A172 (cell line): ENCODE measurements at regions not wholly inside any gene's neighbourhood (a gene's known extent, or its start where the extent isn't known, plus 50 kb on each side); places are given as distances from the start of the nearest gene placed in this dataset.
A peak's percentile ranks its signal among the peaks of the same experiment; 100 is the strongest.

Source experiments
- DNase-seq: peaks from one replicate; pipeline ENCODE4 v3.0.0-alpha.2; 2015; ENCODE audit warnings: low spot score

DNA sequence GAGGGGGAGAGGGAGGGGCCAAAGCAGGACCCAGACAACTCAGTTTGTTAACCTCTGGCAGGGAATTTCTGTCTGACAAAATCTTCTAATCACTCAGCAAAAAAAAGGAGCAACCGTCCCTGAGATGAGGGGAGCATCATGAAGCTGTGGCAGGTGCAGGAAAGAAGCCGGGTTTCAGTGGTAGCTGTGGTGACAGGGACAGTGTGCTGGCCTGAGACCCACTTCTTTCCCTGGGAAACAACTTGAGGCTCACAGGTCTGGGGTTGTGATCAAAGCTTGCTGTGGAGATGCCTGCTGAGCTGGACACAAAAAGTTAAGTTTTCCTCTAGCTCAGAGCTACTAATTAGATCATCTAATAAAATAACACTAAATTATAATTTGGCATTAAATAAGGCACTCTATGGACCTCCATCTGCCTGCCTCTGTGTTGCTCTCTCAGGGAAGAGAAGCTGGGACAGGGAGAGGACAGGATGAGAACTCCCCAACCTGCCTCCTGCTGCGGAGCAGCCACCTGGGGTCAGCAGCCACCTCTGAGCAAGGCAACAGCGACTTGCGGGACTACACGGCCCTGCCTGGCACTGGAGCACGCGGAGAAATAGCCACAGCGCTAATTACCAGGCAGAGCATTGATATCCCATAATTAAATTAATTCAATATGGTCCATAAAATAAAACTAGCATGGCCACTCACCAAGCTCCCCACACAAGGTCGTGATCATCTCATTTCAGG is 104.6 kb upstream of the TEX51 start:
- no peak for DNase-seq

DNA sequence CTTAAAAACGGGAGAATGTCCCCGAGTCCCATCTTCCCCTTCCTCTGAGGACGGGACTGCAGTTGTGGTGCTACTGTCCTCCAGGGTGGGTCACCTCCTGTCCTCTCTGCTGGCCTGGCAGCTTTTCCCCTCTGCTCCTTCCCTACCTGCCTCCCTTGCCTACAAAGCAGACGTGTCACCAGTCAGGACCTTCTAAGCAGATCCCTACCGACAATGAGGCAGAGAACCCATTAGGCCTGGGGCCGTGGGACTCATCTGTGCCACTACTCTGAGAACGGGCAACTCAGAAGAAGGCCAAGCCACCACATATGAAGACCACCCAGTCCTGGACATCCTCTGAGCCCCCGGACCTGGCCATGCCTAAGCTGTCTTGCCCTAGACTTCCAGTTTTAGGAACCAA is 103.0 kb upstream of the TEX51 start:
- DNase-seq: no peak

GRCh38 chr2:126796931-126797621 is 101.6 kb upstream of the TEX51 start:
- no peak for DNase-seq

GRCh38 chr2:126797622-126798275 is 100.9 kb upstream of the TEX51 start:
- DNase-seq: no peak

- no peak for DNase-seq
Observed at GRCh38 chr2:126798276-126799140, 100.2 kb upstream of the TEX51 start.

DNA sequence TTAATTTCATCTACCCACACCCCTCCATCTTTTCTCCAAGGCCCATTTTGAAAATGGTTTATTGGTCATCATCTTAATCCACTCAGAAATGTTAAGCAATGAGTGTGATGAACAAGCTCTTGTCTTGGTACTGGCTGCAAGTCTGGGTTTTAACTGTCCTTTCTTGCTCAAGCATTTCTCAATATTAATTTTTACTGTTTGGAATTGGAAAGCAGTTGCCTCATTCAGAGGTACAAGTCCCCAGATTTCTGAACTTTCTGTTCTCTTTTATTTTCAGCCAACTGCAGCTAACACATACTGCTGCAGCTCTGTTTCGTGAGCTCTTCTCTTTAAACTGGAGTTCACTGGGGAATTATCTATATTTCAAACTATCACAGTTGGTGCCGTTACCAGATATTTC is 99.4 kb upstream of the TEX51 start:
- no peak for DNase-seq

GRCh38 chr2:126801473-126801872 is 97.2 kb upstream of the TEX51 start:
- DNase-seq: no peak

DNA sequence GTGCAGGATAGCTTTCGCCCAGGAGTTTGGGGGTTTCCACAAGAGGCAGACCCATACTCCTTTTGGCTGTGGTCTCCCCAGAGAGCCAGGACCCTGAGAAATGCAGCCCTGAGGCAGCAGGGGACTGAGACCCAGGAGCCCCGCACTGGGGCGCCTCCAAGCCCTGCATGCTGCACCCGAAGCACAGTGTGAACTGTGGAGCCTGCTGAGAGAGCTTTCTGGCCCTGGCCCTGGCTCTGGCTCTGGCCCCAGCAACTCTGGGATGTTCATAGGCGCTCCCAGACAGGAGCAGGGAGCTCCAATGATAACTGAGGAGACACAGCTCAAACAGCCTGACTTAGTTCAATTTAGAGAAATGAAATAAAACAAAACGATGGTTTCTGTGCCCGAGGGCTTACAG is 96.4 kb upstream of the TEX51 start:
- DNase-seq: no peak

GRCh38 chr2:126802774-126803433 is 95.8 kb upstream of the TEX51 start:
- no peak for DNase-seq

DNA sequence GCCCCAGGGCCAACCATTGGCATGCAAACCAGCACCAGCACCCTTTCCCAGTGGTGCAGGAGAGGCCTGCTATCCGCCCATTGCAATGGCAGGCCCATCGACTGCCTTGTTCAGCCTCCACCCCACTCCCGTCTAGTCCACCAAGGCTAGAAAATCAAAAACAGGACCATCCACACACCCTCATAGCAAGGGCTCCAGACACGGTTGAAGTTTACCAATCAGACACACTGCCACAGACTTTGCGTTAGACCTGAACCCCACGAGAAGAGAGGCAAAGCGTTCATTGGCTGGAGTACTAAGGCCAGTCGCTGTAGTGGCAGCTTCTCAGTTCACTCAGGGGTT is 95.3 kb upstream of the TEX51 start:
- no peak for DNase-seq

GRCh38 chr2:126804347-126804746 is 94.3 kb upstream of the TEX51 start:
- no peak for DNase-seq

DNA sequence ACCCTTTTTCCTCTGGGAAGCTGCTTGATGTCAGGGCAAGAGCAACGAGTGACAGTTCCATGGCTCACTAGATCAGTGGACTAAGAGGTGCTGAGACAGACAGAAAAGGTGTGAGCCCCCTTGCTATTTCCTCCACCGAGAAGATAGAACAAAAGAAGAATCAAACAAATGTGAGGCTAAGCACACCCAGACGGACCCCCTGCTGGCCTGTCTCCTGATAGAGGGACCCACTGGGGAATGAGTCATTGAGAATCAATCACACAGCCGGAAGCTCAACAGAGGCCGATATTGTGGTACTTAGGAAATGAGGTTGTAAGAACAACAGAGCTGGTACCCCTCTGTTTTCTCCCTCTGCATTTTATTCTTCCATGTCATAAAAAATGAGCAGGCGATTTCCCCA is 89.8 kb upstream of the TEX51 start:
- DNase-seq: no peak

- DNase-seq: peak; percentile 10
Observed at GRCh38 chr2:126809340-126809739, 89.3 kb upstream of the TEX51 start.

- DNase-seq: no peak
Observed at GRCh38 chr2:126810001-126810400, 88.7 kb upstream of the TEX51 start.

DNA sequence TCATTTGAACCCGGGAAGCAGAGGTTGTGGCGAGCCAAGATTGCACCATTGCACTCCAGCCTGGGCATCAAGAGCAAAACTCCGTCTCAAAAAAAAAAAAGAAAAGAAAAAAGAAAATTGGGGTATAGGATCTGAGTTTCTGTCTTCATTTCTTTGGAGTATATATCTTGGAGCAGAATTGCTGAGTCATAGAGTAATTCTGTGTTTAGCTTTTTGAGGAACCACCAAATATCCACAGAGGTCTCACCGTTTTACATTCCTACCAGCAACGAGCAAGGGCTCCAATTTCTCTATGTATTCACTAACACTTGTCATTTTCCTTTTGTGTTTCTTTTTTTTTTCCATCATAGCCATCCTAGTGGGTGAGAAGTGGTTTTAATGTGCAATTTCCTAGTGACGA is 87.6 kb upstream of the TEX51 start:
- no peak for DNase-seq

DNA sequence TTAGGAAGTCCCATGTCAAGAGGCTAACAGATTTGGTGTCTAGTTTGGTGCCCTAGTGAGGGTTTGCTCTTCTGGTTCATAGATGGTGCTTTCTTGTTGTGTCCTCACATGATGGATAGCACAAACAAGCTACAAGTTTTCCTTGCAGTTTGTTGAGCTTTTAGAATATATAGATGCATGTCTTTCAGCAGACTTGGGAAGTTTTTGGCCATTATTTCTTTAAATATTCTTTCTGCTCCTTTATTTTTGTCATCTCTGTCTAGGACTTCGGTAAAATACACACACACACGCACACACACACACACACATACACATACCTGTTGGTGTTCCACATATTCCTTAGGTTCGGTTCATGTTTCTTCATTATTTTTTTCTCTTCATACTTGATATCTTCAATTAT is 81.5 kb upstream of the TEX51 start:
- DNase-seq: no peak

GRCh38 chr2:126822115-126822514 is 76.6 kb upstream of the TEX51 start:
- no peak for DNase-seq

GRCh38 chr2:126822921-126823320 is 75.8 kb upstream of the TEX51 start:
- no peak for DNase-seq

DNA sequence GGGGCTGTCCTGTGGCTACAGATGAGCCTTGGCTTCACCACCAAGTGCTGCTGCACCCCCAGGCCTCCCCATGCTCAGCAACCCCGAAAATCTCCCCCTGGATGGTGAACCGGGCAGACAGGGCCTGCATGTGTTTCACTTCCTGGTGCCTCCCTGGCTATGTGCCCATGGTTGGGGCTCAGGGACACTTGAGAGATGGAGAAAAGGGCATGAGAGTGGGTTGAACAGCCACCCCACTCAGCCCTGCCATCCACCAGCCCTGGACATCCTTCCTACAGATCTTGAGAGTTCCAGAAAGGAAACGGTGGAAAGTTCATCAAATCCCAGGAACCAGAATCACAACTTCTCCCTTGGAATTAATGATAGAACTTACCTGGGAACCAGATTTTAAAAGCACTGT is 74.7 kb upstream of the TEX51 start:
- no peak for DNase-seq

- DNase-seq: peak; percentile 8
Observed at GRCh38 chr2:126824663-126825062, 74.0 kb upstream of the TEX51 start.

DNA sequence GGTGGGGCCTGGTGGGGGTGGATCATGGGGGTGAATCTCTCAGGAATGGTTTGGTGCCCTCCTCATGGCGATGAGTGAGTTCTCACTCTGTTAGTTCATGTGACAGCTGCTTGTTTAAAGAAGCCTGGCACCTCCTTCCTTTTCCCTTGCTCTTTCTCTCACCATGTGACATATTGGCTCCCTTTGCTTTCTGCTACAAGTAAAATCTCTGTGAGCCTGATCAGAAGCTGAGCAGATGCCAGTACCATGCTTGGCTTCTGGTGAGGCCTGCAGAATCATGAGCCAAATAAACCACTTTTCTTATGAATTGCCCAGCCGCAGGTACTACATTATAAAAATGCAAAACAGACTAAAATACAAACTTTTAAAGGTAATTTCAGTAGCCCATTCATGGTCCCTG is 73.4 kb upstream of the TEX51 start:
- DNase-seq: no peak

DNA sequence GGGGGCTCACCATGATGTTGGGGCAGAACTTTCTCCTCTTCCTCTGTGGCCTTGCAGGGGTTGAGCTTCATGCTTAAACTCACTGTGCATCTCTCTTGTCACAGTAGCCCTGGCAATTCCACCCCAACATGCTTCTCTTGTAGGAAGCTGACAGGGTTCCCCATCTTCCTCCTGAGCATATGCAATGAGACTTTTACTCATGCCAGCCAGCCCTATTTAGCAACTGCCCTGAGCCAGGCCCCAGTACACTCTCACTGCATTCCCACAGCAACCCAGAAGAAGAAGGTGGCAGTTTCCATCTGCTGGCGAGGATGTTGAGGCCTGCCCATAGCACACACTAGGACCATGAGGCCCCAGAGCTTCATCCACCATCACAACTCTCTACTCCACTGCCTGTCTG is 72.2 kb upstream of the TEX51 start:
- DNase-seq: no peak
